Activated CD4-positive, alpha-beta memory T cell treated with anti-CD3 and anti-CD28 coated beads, Interleukin-2, amount 10 ng/mL, durations not matched to agents 7 days and 5 days (primary cell): ENCODE measurements at regions not wholly inside any gene's neighbourhood (a gene's known extent, or its start where the extent isn't known, plus 50 kb on each side); places are given as distances from the start of the nearest gene placed in this dataset.
"Not testable (repeated sequence)": the region's sequence is repeated elsewhere in the genome, so short reads cannot be mapped to it uniquely, and the experiment has no call there.

ENCODE experiments used
- CTCF ChIA-PET: fragments of 350-600 bp; sonication (Branson Sonifier 250); formaldehyde crosslinking; loops from one replicate; lab custom pipeline; 2021; ENCODE audit warnings: antibody characterized with exemption, inconsistent platforms; lab: Charles Lee
- POLR2A ChIA-PET: fragments of 350-600 bp; sonication (Branson Sonifier 250); formaldehyde crosslinking; loops from one replicate; lab custom pipeline; 2021; ENCODE audit warnings: antibody characterized with exemption; lab: Charles Lee
- DNase-seq: peaks from one replicate; pipeline ENCODE4 v3.0.0-alpha.2; 2020
- H3K27ac Mint-ChIP-seq: one replicate; pipeline ENCODE4 v1.8.0; 2021; ENCODE audit warnings: mild to moderate bottlenecking, mixed read lengths
- H3K27me3 Mint-ChIP-seq: one replicate; pipeline ENCODE4 v1.8.0; 2021; ENCODE audit warnings: mixed read lengths
- H3K36me3 Mint-ChIP-seq: one replicate; pipeline ENCODE4 v1.8.0; 2021; ENCODE audit warnings: low read depth, mixed read lengths
- H3K4me1 Mint-ChIP-seq: one replicate; pipeline ENCODE4 v1.8.0; 2021; ENCODE audit warnings: mixed read lengths
- H3K4me3 Mint-ChIP-seq: one replicate; pipeline ENCODE4 v1.8.0; 2021; ENCODE audit warnings: mild to moderate bottlenecking, mixed read lengths
- H3K9me3 Mint-ChIP-seq: one replicate; pipeline ENCODE4 v1.8.0; 2021; ENCODE audit warnings: mixed read lengths

DNA sequence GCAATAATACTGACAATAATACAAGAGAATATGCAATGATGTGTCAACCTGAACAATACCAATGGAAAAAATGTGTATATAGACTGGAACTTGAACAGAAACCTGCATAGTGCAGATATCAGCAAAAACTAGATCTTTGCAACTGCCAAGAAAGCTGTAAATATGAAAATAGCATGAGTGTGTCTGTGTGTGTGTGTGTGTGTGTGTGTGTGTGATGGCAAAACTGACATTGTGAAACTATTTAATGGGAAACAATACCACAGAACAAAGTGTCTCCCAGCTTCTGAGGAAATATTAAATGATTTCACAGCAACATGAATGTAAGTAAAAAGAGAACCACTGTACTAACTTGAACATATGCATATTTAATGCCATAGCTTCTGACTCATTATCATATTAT, 558.2 kb upstream of the LINC00305 start:
- Mint-ChIP-seq H3K27ac (no peak overlapping the region), H3K9me3 (peaks cover 2% of the 10 kb centered on the region), H3K4me3 (no peak overlapping the region), H3K27me3 (no peaks in the 10 kb centered on the region), H3K4me1 (no peaks in the 10 kb centered on the region), H3K36me3 (no peaks in the 10 kb centered on the region)
- CTCF ChIA-PET = no interaction called here
- POLR2A ChIA-PET = no interaction called here
- DNase-seq = no peak

DNA sequence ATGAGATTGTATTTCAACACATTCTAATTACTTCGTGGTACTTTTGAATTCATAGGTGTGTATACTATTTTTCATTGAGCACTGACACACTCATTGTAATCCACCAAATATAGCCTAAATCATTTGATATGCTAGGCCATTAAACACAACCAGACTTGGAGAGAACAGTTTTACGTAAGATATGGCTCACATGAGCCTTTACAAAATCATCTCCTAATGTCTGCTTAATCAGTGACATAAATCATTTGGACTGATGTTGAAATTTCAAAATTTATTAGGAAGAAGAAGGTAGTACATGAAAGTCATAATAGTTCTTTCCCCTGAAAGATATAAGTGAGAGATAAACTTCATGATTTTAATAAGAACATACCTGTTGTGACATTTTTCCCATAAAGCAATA, 550.2 kb upstream of the LINC00305 start:
- no peaks in the 10 kb centered on the region for H3K27me3 Mint-ChIP-seq
- H3K27ac Mint-ChIP-seq = no peak overlapping the region

DNA sequence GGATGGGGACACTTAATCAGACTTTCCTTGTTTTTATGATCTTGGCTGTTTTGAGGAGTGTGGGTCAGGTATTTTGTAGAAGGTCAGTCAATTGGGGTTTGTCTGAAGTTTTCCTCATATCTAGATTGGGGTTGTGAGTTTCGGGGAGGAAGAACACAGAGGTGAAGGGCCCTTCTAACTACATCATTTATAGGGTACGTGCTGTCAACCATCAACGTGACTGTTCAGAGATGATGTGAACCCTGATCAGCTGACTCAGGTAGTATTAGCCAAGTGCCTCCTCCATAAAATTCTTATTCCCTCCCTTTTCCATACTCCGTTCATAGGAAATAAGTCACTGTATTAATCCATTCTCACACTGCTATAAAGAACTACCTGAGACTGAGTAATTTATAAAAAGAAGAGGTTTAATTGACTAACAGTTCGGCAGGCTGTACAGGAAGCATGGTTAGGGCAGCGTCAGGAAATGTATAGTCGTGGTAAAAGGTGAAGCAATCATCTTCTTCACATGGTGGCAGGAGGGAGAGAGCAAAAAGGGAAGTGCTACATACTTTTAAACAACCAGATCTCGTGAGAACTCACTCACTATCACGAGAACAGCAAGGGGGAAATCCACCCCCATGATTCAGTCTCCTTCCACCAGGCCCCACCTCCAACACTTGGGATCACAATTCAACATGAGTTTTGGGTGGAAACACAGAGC, 547.1 kb upstream of the LINC00305 start:
- H3K27me3 Mint-ChIP-seq = no peaks in the 10 kb centered on the region
- CTCF ChIA-PET = no interaction called here
- no peaks in the 10 kb centered on the region for H3K4me1 Mint-ChIP-seq
- H3K27ac Mint-ChIP-seq = no peak overlapping the region
- DNase-seq = no peak
- no peaks in the 10 kb centered on the region for H3K36me3 Mint-ChIP-seq
- peaks cover 4% of the 10 kb centered on the region for H3K9me3 Mint-ChIP-seq
- POLR2A ChIA-PET = no interaction called here
- no peak overlapping the region for H3K4me3 Mint-ChIP-seq

More for the DNA sequence above, 550.2 kb upstream of the LINC00305 start:
- H3K4me1 Mint-ChIP-seq = no peaks in the 10 kb centered on the region
- no peak for DNase-seq
- H3K9me3 Mint-ChIP-seq = no peaks in the 10 kb centered on the region
- H3K36me3 Mint-ChIP-seq = no peaks in the 10 kb centered on the region
- POLR2A ChIA-PET = no interaction called here
- H3K4me3 Mint-ChIP-seq = no peak overlapping the region
- CTCF ChIA-PET = no interaction called here

DNA sequence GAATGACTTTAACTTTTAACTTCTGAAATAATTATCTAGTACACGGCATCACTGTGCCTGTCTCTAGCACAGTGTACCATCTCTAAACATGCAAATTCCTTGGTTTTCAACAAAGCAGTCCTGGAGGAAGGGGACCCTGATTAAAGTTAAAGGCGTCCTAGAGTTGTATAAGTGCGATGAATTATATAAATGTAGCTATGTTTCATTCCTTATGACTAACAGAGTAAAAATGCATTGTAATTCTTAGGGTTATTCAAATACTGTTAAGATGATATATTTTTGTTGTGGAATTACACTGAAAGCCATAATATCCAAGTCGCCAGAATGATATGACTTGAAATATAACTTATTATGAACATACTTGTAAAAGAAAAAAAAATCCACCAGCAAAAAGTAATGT, 544.9 kb upstream of the LINC00305 start:
- Mint-ChIP-seq H3K9me3 (peaks cover 5% of the 10 kb centered on the region), H3K27me3 (no peaks in the 10 kb centered on the region), H3K36me3 (no peaks in the 10 kb centered on the region), H3K27ac (no peak overlapping the region), H3K4me3 (no peak overlapping the region), H3K4me1 (no peaks in the 10 kb centered on the region)
- ChIA-PET POLR2A (no interaction called here), CTCF (no interaction called here)
- DNase-seq = no peak

DNA sequence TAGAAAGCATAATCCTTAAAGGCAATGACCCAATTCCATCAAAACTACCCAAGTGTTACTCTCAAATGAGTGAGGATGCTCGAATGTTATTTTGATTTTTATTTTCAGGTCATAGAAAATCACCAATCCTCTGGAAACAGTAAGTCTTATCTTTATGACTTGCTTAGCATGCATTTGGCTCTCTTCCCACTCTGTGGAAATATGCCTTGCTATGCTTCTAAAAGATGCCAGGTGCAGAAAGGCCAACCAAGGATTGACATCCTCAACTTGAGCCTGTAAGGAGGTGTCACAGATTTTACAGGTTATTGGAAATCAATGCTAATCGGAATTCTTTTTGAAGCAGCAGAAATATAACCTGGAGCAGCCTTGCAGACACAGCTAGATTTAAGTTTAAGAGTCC, 543.9 kb upstream of the LINC00305 start:
- Mint-ChIP-seq H3K4me3 (no peak overlapping the region), H3K4me1 (no peaks in the 10 kb centered on the region)
- CTCF ChIA-PET = no interaction called here

DNA sequence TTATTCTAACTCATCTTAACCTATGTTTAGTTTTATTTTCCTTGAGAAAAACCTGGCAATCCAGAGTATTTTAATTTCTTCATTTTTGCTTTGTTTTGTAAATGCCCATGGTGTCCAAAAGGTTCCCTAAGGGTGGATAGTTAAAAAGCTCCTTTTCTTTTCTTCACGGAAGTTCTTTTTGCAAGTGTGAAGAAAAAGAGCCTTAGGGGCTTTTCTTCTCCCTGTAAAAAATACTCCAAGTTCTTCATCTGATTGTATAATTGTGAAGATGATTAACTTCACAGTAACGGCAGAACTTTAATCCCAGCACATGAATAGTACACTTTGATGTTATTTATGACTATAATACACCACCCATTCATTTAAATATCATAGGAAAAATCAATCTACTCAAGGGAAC, 530.2 kb upstream of the LINC00305 start:
- H3K27me3 Mint-ChIP-seq = no peaks in the 10 kb centered on the region
- DNase-seq = no peak
- ChIA-PET CTCF (no interaction called here), POLR2A (no interaction called here)
- H3K36me3 Mint-ChIP-seq = no peaks in the 10 kb centered on the region
- peaks cover 20% of the 10 kb centered on the region for H3K9me3 Mint-ChIP-seq
- H3K4me3 Mint-ChIP-seq = no peak overlapping the region
- H3K27ac Mint-ChIP-seq = no peak overlapping the region
- H3K4me1 Mint-ChIP-seq = no peaks in the 10 kb centered on the region

More for the DNA sequence above, 543.9 kb upstream of the LINC00305 start:
- no peaks in the 10 kb centered on the region for H3K36me3 Mint-ChIP-seq
- POLR2A ChIA-PET = no interaction called here
- no peak overlapping the region for H3K27ac Mint-ChIP-seq
- no peaks in the 10 kb centered on the region for H3K27me3 Mint-ChIP-seq
- peaks cover 7% of the 10 kb centered on the region for H3K9me3 Mint-ChIP-seq
- DNase-seq = no peak

DNA sequence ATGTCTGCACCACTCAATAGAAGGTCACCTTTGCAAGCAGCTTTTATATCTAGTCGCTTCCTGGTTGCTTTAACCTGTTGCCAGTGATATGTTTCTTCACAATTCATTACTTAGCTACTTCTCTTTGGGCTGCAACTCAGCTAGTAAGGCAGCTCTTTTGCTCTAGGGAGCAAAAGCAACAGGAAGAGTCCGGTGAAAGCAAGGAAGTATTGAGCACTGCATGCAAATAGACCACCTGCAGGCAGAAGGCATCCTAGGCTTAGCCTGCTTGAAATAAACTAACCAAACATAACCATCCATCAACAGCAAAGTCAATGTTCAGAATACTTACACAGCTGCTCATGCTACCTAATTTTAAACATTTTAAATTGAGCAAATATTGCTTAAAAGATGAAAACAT, 529.2 kb upstream of the LINC00305 start:
- Mint-ChIP-seq H3K27ac (no peak overlapping the region), H3K36me3 (no peaks in the 10 kb centered on the region), H3K27me3 (no peaks in the 10 kb centered on the region), H3K4me3 (no peak overlapping the region), H3K9me3 (peaks cover 15% of the 10 kb centered on the region), H3K4me1 (no peaks in the 10 kb centered on the region)
- CTCF ChIA-PET = no interaction called here
- POLR2A ChIA-PET = no interaction called here
- no peak for DNase-seq

DNA sequence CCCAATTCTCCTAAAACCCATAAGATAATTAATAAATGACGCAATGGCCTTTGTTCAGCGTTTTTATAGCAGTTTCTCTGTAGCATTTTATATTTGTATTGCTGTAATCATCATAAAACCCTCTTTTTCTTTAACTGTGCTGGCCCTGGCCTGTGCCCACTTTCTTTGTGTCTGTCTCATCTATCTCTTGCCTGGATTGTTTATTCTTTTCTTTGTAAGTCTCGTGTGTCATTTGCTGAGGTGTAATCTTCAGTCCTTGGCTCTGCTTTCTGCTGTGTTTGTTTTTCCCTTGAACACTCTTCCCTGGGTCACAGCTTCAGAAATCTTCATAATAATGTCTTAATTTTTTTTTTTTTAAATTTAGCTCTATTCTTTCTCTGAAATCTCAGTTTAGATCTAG, 525.8 kb upstream of the LINC00305 start:
- DNase-seq = no peak
- Mint-ChIP-seq H3K27ac (no peak overlapping the region), H3K4me3 (no peak overlapping the region), H3K9me3 (peaks cover 8% of the 10 kb centered on the region), H3K36me3 (no peaks in the 10 kb centered on the region), H3K4me1 (no peaks in the 10 kb centered on the region), H3K27me3 (no peaks in the 10 kb centered on the region)
- CTCF ChIA-PET = no interaction called here
- POLR2A ChIA-PET = no interaction called here

DNA sequence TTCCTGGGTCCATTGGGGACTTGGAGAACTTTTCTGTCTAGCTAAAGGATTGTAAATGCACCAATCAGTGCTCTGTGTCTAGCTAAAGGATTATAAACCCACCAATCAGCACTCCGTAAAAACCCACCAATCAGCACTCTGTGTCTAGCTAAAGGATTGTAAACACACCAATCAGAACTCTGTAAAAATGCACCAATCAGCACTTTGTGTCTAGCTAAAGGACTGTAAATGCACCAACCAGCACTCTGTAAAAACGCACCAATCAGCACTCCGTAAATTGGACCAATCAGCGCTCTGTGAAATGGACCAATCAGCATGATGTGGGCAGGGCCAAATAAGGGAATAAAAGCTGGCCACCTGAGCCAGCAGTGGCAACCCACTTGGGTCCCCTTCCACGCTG, 522.4 kb upstream of the LINC00305 start:
- H3K4me1 Mint-ChIP-seq, H3K36me3 Mint-ChIP-seq, H3K27me3 Mint-ChIP-seq, DNase-seq, H3K4me3 Mint-ChIP-seq, POLR2A ChIA-PET, H3K27ac Mint-ChIP-seq, H3K9me3 Mint-ChIP-seq, CTCF ChIA-PET: not testable (repeated sequence)

DNA sequence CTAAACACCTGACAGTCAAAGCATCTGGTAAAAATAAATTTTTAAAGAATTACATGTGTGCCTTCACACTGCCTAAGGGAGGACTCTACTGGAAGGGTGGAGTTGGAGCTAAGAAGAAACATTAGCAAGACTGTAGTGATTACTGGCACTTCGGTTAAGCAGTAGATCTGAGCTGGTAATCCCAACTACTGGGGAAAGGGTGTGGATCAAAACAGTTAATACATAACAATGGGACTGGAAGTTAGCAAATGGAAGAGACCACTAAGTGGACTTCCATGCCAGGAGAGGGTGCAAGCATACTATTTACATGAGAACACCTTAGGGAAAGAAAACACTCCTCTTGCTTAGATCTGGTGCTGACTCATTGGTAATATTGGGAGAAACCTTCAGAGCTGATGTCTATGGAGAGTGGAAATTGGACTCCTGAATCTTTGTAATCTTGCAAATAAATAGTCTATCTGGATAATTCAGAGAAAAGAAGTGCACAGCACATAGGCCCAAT, 519.6 kb upstream of the LINC00305 start:
- Mint-ChIP-seq H3K27ac (no peak overlapping the region), H3K4me3 (no peak overlapping the region)

DNA sequence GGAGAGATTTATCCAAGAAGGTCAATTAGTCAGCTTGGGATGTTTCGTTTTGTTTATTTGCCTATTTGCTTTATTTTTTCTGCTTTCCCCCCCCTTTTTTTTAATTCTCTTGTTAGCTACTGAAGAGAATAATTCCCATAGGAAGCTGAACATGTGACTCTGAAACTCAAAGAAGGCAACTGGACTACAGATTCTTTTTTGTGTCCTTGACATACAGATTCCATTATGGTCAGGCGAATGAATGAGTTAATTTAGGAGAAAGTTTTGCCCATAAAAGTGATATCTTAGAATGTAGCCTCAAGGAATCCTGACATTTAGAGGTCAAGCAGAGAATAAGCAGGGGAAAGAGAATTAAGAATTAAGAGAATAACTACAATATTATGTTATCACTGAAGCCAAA, 514.2 kb upstream of the LINC00305 start:
- no peaks in the 10 kb centered on the region for H3K36me3 Mint-ChIP-seq
- H3K4me3 Mint-ChIP-seq = no peak overlapping the region
- CTCF ChIA-PET = no interaction called here
- no peaks in the 10 kb centered on the region for H3K9me3 Mint-ChIP-seq
- no peak overlapping the region for H3K27ac Mint-ChIP-seq
- POLR2A ChIA-PET = no interaction called here
- no peaks in the 10 kb centered on the region for H3K27me3 Mint-ChIP-seq
- no peak for DNase-seq
- H3K4me1 Mint-ChIP-seq = no peaks in the 10 kb centered on the region

More for the DNA sequence above, 519.6 kb upstream of the LINC00305 start:
- H3K4me1 Mint-ChIP-seq = no peaks in the 10 kb centered on the region
- POLR2A ChIA-PET = no interaction called here
- H3K27me3 Mint-ChIP-seq = no peaks in the 10 kb centered on the region
- CTCF ChIA-PET = no interaction called here
- H3K36me3 Mint-ChIP-seq = no peaks in the 10 kb centered on the region
- peaks cover 6% of the 10 kb centered on the region for H3K9me3 Mint-ChIP-seq
- DNase-seq = no peak

DNA sequence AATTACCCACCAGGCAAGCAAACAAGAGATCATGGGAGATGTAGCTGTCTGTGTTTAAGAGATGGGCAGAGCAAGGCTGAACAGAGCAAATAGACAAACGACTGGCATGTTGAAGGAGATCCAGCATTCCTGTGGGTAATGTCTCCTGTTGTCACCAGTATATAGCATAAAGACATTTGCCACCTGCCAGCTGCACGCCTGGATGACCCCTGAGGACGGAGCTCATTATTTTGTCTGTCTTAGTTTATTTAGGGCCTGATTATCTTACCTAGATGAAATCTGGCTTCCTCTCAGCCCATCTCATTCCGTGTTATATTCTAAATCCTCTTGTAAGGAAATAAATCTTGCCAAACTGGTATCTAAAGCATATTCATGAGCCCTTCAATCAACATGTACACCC, 510.3 kb upstream of the LINC00305 start:
- no peaks in the 10 kb centered on the region for H3K36me3 Mint-ChIP-seq
- H3K27ac Mint-ChIP-seq = no peak overlapping the region
- no peak overlapping the region for H3K4me3 Mint-ChIP-seq
- H3K27me3 Mint-ChIP-seq = no peaks in the 10 kb centered on the region
- no peaks in the 10 kb centered on the region for H3K4me1 Mint-ChIP-seq
- peaks cover 4% of the 10 kb centered on the region for H3K9me3 Mint-ChIP-seq
- DNase-seq = no peak
- POLR2A ChIA-PET = no interaction called here
- CTCF ChIA-PET = no interaction called here

DNA sequence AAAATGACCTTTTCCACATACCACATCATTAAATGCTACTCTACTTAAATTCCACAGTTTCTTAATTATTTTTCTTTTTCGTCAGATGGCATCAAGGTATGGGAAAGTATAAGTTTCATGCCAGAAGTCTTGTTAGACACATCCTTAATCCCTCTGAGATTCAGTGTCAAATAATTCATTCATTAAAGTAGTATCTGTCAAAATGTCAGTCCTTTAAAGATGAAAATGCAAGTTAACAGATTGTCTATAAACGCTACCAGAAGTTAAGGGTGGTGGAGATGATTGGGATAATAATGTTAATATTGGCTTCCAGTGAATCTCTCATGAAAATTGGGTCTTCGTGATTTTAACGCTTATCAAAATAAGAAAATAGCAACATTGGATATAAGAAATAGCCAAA, 504.2 kb upstream of the LINC00305 start:
- Mint-ChIP-seq H3K36me3 (no peaks in the 10 kb centered on the region), H3K9me3 (peaks cover 6% of the 10 kb centered on the region), H3K4me1 (no peaks in the 10 kb centered on the region), H3K27ac (no peak overlapping the region), H3K27me3 (no peaks in the 10 kb centered on the region), H3K4me3 (no peak overlapping the region)
- ChIA-PET CTCF (no interaction called here), POLR2A (no interaction called here)
- DNase-seq = no peak

DNA sequence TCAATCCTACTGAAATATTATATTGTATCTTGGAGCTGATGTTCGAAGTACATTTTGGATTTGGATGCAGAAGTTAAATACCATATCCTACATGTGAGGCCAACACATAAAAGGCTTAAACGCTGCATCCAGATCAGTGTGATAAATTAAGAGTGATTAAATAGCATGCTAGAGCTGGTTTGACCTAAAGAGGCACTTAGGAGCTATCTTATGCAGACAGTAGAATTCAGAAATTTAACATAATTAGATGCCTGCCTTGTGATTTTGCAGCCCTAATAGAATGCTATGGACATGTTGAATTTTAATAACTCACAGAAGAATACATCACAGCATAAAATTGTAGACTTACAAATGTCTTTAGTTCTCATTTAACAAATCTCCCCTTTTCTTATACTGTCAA, 501.2 kb upstream of the LINC00305 start:
- Mint-ChIP-seq H3K4me1 (no peaks in the 10 kb centered on the region), H3K9me3 (peaks cover 8% of the 10 kb centered on the region), H3K36me3 (no peaks in the 10 kb centered on the region), H3K27ac (no peak overlapping the region), H3K27me3 (no peaks in the 10 kb centered on the region), H3K4me3 (no peak overlapping the region)
- POLR2A ChIA-PET = no interaction called here
- CTCF ChIA-PET = no interaction called here
- DNase-seq = no peak
